ENCODE measurements at regions not wholly inside any gene's neighbourhood (a gene's known extent, or its start where the extent isn't known, plus 50 kb on each side); places are given as distances from the start of the nearest gene placed in this dataset.

DNA sequence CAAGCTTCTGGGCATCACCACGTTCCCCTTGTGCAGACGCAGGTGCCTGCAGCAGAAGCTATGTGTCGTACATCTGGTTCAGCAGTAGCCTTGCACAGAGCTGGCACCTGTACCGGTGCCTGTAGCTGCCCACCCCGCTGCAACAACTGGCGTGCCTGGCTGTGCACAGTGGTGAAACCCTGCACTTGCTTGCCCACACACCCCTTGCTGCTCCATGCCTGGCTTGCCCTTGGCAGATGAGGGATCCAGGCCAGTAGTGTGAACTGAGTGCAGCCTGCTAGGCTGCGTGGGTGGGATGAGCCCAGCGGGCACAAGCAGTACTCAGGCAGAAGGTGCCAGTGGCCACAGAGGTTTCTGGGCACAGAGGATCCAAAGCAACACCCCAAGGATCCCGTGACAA is 528.4 kb downstream of the PPARGC1A start:
- Histone ChIP-seq H3K9me3 (no peaks in the 10 kb centered on the region), H3K27me3 (no peaks in the 10 kb centered on the region), H3K27ac (no peak overlapping the region), H3K4me3 (no peak overlapping the region), H3K36me3 (no peaks in the 10 kb centered on the region), H3K4me1 (no peaks in the 10 kb centered on the region)
- no peak for DNase-seq
- TF ChIP-seq CTCF (IDR thresholded peaks at IDR 0.05) (no peak), POLR2A (IDR thresholded peaks at IDR 0.05) (no peak)
- intact Hi-C loops (cut with DNase I) = no loop called here
- peak in 2 of 4 donors; percentile 16 to 34 for ATAC-seq
- WGBS (ENCODE audit: insufficient coverage, low coverage, low lambda C conversion rate, missing lambda C conversion rate) = 96% methylated on average over 3 of the region's 9 CpGs

DNA sequence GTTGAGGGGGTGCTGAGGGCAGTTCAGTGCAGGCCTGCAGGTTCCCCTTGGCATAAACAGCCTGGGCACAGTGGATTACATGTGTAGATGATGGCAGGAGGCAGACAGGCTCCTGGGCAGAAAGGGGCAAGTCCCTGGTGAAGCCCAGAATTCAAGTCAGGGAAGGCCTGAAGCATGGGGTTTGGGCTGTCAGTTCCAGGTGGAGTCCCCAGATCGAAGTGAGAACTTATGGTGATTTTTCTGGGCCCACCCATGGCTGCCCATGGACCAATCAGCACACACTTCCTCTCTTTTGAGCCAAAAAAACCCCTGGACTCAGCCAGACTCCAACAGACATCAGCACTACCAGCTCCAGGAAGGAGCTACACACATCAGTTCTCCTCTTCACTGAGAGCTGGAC is 529.1 kb downstream of the PPARGC1A start:
- H3K4me1 ChIP-seq = no peaks in the 10 kb centered on the region

DNA sequence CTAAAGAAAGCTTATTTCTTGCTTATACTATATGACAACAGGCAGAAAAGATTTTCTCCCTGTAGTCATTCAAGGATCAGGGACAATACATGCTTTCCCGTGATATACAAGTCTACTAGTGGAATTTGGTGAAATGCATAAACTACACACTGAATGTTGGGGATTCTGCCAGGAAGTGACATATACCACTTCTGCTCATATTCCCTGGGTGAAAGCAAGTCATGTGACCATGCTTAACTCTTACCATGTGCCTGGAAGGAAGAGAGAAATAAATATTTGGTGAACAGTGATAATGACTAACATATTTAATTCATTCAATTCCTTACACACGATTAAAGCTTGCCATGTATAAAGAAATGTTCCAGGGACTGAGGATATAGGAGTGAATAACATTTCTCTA is 534.6 kb downstream of the PPARGC1A start:
- WGBS (ENCODE audit: insufficient coverage, low coverage, low lambda C conversion rate, missing lambda C conversion rate) = 59% methylated on average over 2 of the region's 2 CpGs
- no peak for TF ChIP-seq POLR2A (IDR thresholded peaks at IDR 0.05)
- TF ChIP-seq CTCF (IDR thresholded peaks at IDR 0.05) = no peak
- H3K4me3 ChIP-seq = no peak overlapping the region
- no peaks in the 10 kb centered on the region for H3K9me3 ChIP-seq
- DNase-seq = no peak
- intact Hi-C loops (cut with DNase I) = no loop called here
- no peak overlapping the region for H3K27ac ChIP-seq
- no peaks in the 10 kb centered on the region for H3K4me1 ChIP-seq
- H3K27me3 ChIP-seq = no peaks in the 10 kb centered on the region
- ATAC-seq = no peak
- H3K36me3 ChIP-seq = no peaks in the 10 kb centered on the region

More for the DNA sequence above, 529.1 kb downstream of the PPARGC1A start:
- TF ChIP-seq CTCF (IDR thresholded peaks at IDR 0.05) = no peak
- Histone ChIP-seq H3K4me3 (no peak overlapping the region), H3K27me3 (no peaks in the 10 kb centered on the region), H3K9me3 (no peaks in the 10 kb centered on the region), H3K27ac (no peak overlapping the region), H3K36me3 (no peaks in the 10 kb centered on the region)
- ATAC-seq (no peak), DNase-seq (no peak)
- intact Hi-C loops (cut with DNase I) = no loop called here
- no CpG with 5 or more reads among the region's 1 CpG for WGBS (ENCODE audit: insufficient coverage, low coverage, low lambda C conversion rate, missing lambda C conversion rate)

GRCh38 chr4:23353200-23353599 is 536.6 kb downstream of the PPARGC1A start:
- no peak for DNase-seq
- Histone ChIP-seq H3K4me3 (no peak overlapping the region), H3K9me3 (no peaks in the 10 kb centered on the region), H3K27ac (no peak overlapping the region), H3K36me3 (no peaks in the 10 kb centered on the region), H3K4me1 (peaks cover 0 to 4% (median 0%) of the 10 kb centered on the region in 4 donors), H3K27me3 (no peaks in the 10 kb centered on the region)
- no peak for ATAC-seq
- 56% methylated on average over 1 of the region's 1 CpG for WGBS (ENCODE audit: insufficient coverage, low coverage, low lambda C conversion rate, missing lambda C conversion rate)
- TF ChIP-seq POLR2A (IDR thresholded peaks at IDR 0.05) (no peak), CTCF (IDR thresholded peaks at IDR 0.05) (no peak)
- intact Hi-C loops (cut with DNase I) = no loop called here
